Stomach smooth muscle (tissue), 2 donors: ENCODE measurements at regions not wholly inside any gene's neighbourhood (a gene's known extent, or its start where the extent isn't known, plus 50 kb on each side); places are given as distances from the start of the nearest gene placed in this dataset.
"Not testable (repeated sequence)": the region's sequence is repeated elsewhere in the genome, so short reads cannot be mapped to it uniquely, and the experiment has no call there.

ENCODE experiments used
- H3K27ac ChIP-seq: one replicate; pipeline ENCODE4 v1.7.0; 2013; ENCODE audit warnings: mild to moderate bottlenecking, low read length, inconsistent platforms
- H3K27me3 ChIP-seq, 2 donors: one replicate each; pipeline ENCODE4 v1.7.0; 2013; ENCODE audit warnings: low read length in 2 of 2; ENCODE audit not compliant: insufficient read depth in 2 of 2, control insufficient read depth in 1 of 2
- H3K36me3 ChIP-seq, 2 donors: one replicate each; pipeline ENCODE4 v1.7.0; 2013; ENCODE audit warnings: low read length in 2 of 2; ENCODE audit not compliant: control insufficient read depth in 2 of 2, insufficient read depth in 2 of 2
- H3K4me1 ChIP-seq: one replicate; pipeline ENCODE4 v1.7.0; 2013; ENCODE audit warnings: low read length; ENCODE audit not compliant: control insufficient read depth, insufficient read depth
- H3K4me3 ChIP-seq, 2 donors: one replicate each; pipeline ENCODE4 v1.7.0; 2013; ENCODE audit warnings: low read length in 2 of 2
- H3K9ac ChIP-seq, 2 donors: one replicate each; pipeline ENCODE4 v1.7.0; 2013; ENCODE audit warnings: low read length in 2 of 2, mild to moderate bottlenecking in 1 of 2
- H3K9me3 ChIP-seq, 2 donors: one replicate each; pipeline ENCODE4 v1.7.0; 2013; ENCODE audit warnings: low read length in 2 of 2; ENCODE audit not compliant: control insufficient read depth in 2 of 2
- donor health status: healthy.
- donor health status: Pancreatic carcinoma.

DNA sequence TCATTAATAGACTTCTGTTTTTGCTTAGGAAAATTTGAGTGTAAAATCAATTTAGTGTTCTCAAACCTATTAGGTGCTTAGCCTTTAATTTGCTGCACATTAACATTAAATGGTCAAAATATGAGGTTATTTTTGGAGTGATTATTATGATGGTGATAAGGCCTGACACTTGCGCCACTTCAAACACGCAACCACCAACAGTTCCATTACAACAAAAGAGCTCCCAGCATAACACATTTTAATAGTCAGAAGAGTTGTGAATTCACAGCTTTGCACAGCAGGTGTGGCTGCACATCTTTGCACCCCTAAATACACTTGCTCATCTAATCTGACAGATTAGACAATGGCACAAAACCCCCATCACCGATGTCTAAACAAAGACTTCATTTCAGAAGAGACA is 940.7 kb downstream of the NR2F1-AS1 start:
- H3K4me3 ChIP-seq, result no peak overlapping the region
- H3K27me3 ChIP-seq, result no peaks in the 10 kb centered on the region
- no peaks in the 10 kb centered on the region for H3K9me3 ChIP-seq
- no peaks in the 10 kb centered on the region for H3K4me1 ChIP-seq
- H3K36me3 ChIP-seq, result no peaks in the 10 kb centered on the region
- no peak overlapping the region for H3K27ac ChIP-seq
- H3K9ac ChIP-seq, result no peak overlapping the region

GRCh38 chr5:92637960-92638359 is 943.1 kb downstream of the NR2F1-AS1 start:
- no peak overlapping the region for H3K9ac ChIP-seq
- H3K9me3 ChIP-seq, result no peaks in the 10 kb centered on the region
- no peaks in the 10 kb centered on the region for H3K36me3 ChIP-seq
- H3K4me1 ChIP-seq, result no peaks in the 10 kb centered on the region
- no peaks in the 10 kb centered on the region for H3K27me3 ChIP-seq
- H3K4me3 ChIP-seq, result no peak overlapping the region
- no peak overlapping the region for H3K27ac ChIP-seq

DNA sequence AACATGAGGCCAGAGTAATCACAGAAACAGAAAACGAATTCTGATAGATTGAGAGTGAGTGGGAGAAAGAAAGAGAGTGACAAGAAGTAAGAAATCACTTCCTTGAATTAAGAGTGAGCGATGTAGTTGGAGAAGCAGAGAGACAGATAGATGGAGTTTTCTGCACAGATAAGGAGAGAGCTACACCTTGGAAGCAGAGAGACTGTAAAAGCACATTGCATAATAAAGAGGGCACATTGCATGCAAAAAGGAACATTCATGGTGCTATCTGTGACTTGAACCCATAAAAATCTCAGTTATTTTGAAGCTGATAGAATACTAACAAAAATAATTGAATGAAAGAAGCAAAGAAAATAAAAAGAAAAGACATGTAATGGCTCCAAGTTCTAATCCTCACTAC is 943.8 kb downstream of the NR2F1-AS1 start:
- H3K9ac ChIP-seq, result no peak overlapping the region
- no peak overlapping the region for H3K4me3 ChIP-seq
- H3K9me3 ChIP-seq, result no peaks in the 10 kb centered on the region
- H3K4me1 ChIP-seq, result no peaks in the 10 kb centered on the region
- no peak overlapping the region for H3K27ac ChIP-seq
- no peaks in the 10 kb centered on the region for H3K36me3 ChIP-seq
- no peaks in the 10 kb centered on the region for H3K27me3 ChIP-seq

- H3K27ac ChIP-seq, result no peak overlapping the region
- no peaks in the 10 kb centered on the region for H3K4me1 ChIP-seq
- H3K27me3 ChIP-seq, result no peaks in the 10 kb centered on the region
- H3K9me3 ChIP-seq, result no peaks in the 10 kb centered on the region
- H3K9ac ChIP-seq, result no peak overlapping the region
- H3K36me3 ChIP-seq, result no peaks in the 10 kb centered on the region
- no peak overlapping the region for H3K4me3 ChIP-seq
Measured at GRCh38 chr5:92635001-92635461, 946.0 kb downstream of the NR2F1-AS1 start.

DNA sequence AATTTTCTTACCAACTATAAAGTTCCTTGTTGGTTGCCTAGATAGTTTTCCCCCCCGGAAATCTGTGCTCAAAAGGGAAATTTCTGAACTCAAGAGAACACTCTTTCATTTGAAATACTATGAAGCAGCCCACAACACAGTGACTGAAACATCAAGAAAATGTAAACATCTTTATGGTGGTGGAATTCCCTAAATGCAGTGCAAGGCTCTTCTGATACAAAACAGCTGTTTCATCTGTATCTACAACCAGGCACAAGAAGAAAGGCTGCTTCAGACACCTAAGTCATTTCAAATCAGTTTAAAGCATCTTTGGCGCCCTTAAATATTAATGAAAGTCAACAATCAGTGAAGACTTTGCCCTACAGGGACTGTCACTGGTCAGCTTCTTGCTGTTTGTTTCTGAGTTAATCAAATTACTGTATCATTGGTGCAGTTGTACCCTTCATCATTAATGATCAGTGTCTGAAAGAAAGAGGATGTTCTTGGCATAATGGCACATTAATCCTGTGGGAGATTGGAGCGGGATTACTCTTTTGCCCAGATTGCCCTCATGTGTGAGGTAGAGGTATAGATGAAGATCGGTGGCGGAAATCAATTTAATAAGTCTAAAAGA is 947.0 kb downstream of the NR2F1-AS1 start:
- H3K4me1 ChIP-seq, result no peaks in the 10 kb centered on the region
- no peaks in the 10 kb centered on the region for H3K9me3 ChIP-seq
- no peak overlapping the region for H3K9ac ChIP-seq
- no peaks in the 10 kb centered on the region for H3K36me3 ChIP-seq
- H3K4me3 ChIP-seq, result no peak overlapping the region
- no peak overlapping the region for H3K27ac ChIP-seq
- H3K27me3 ChIP-seq, result no peaks in the 10 kb centered on the region

GRCh38 chr5:92633176-92633575 is 947.8 kb downstream of the NR2F1-AS1 start:
- H3K27ac ChIP-seq, result no peak overlapping the region
- H3K9me3 ChIP-seq, result no peaks in the 10 kb centered on the region
- H3K9ac ChIP-seq, result no peak overlapping the region

DNA sequence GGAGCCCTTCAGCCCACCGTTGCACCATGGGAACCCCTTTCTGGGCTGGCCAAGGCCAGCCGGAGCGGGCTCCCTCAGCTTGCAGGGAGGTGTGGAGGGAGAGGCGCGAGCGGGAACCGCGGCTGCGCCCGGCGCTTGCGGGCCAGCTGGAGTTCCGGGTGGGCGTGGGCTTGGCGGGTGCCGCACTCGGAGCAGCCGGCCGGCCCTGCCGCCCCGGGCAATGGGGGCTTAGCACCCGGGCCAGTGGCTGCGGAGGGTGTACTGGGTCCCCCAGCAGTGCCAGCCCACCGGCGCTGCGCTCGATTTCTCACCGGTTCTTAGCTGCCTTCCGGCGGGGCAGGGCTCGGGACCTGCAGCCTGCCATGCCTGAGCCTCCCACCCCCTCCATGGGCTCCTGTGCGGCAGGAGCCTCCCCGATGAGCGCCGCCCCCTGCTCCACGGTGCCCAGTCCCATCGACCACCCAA is 949.8 kb downstream of the NR2F1-AS1 start:
- not testable (repeated sequence) for H3K9me3 ChIP-seq, H3K9ac ChIP-seq, H3K27ac ChIP-seq, H3K27me3 ChIP-seq, H3K4me1 ChIP-seq, H3K4me3 ChIP-seq, H3K36me3 ChIP-seq

More at GRCh38 chr5:92633176-92633575, 947.8 kb downstream of the NR2F1-AS1 start:
- H3K27me3 ChIP-seq, result no peaks in the 10 kb centered on the region
- no peak overlapping the region for H3K4me3 ChIP-seq
- H3K4me1 ChIP-seq, result no peaks in the 10 kb centered on the region
- no peaks in the 10 kb centered on the region for H3K36me3 ChIP-seq

DNA sequence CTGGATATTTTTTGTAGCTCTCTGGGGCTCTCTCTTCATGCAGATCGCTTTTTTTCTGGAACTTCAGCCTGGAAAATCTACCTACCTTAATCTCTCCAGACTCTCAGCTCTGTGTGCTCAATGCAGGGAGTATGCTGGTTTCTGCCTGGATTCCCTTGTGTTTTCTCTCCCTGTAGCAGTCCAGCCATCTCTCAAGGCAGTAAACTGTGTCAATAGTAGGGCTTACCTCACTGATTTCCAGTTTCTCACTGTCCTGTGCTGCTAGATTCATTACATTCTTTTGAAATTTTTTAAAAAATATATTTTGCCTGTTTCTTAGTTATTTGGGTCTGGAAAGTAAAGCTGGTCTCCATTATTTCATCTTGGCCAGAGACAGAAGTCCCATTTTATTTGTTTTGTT is 951.4 kb downstream of the NR2F1-AS1 start:
- Histone ChIP-seq H3K27ac (no peak overlapping the region), H3K9ac (no peak overlapping the region), H3K9me3 (no peaks in the 10 kb centered on the region), H3K27me3 (no peaks in the 10 kb centered on the region), H3K4me3 (no peak overlapping the region), H3K36me3 (no peaks in the 10 kb centered on the region), H3K4me1 (no peaks in the 10 kb centered on the region)

DNA sequence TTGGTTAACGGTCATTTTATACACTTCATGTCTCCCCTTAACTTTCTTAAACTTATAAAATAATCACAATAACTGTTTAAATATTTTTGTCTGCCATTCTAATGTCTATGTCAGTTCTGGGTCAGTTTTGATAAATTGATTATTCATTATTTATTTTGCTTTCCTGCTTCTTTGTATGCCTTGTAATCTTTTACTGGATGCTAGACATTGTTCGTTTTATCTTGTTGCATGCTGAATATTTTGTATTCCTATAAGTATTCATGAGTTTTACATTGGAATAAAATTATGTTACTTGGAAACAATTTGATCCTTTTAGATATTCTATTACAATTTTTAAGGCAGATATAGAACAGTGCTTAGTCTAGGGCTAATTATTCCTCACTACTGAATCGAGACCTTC is 952.0 kb downstream of the NR2F1-AS1 start:
- Histone ChIP-seq H3K9ac (no peak overlapping the region), H3K27ac (no peak overlapping the region), H3K27me3 (no peaks in the 10 kb centered on the region), H3K9me3 (no peaks in the 10 kb centered on the region), H3K4me1 (no peaks in the 10 kb centered on the region), H3K36me3 (no peaks in the 10 kb centered on the region), H3K4me3 (no peak overlapping the region)

DNA sequence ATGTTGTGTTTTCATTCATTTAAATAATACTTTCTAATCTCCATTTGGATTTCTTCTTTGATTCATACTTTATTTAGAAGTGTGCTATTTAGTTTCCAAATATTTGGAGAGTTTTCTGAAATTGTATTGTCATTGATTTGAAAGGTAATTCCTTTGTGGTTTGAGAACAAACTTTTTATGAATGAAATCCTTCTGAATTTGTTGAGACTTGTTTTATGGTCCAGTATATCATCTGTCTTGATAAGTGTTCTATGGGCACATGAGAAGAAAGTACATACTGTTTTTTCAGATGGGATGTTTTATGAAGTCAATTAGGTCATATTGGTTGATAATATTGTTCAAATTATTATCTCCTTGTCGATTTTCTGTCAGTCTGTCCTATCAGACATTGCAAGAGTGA is 953.8 kb downstream of the NR2F1-AS1 start:
- no peak overlapping the region for H3K4me3 ChIP-seq
- H3K9ac ChIP-seq, result no peak overlapping the region
- no peak overlapping the region for H3K27ac ChIP-seq
- H3K27me3 ChIP-seq, result no peaks in the 10 kb centered on the region
- H3K4me1 ChIP-seq, result no peaks in the 10 kb centered on the region
- H3K36me3 ChIP-seq, result no peaks in the 10 kb centered on the region
- H3K9me3 ChIP-seq, result no peaks in the 10 kb centered on the region

GRCh38 chr5:92616085-92616484 is 964.9 kb downstream of the NR2F1-AS1 start:
- Histone ChIP-seq H3K36me3 (no peaks in the 10 kb centered on the region), H3K27ac (no peak overlapping the region), H3K9me3 (no peaks in the 10 kb centered on the region), H3K27me3 (no peaks in the 10 kb centered on the region), H3K4me1 (no peaks in the 10 kb centered on the region), H3K9ac (no peak overlapping the region), H3K4me3 (no peak overlapping the region)
